M059J (cell line): ENCODE measurements at regions not wholly inside any gene's neighbourhood (a gene's known extent, or its start where the extent isn't known, plus 50 kb on each side); places are given as distances from the start of the nearest gene placed in this dataset.
"Not testable (repeated sequence)": the region's sequence is repeated elsewhere in the genome, so short reads cannot be mapped to it uniquely, and the experiment has no call there.

Source experiments
- DNase-seq: peaks from one replicate; pipeline ENCODE4 v3.0.0-alpha.2; 2012; ENCODE audit warnings: low read depth

DNA sequence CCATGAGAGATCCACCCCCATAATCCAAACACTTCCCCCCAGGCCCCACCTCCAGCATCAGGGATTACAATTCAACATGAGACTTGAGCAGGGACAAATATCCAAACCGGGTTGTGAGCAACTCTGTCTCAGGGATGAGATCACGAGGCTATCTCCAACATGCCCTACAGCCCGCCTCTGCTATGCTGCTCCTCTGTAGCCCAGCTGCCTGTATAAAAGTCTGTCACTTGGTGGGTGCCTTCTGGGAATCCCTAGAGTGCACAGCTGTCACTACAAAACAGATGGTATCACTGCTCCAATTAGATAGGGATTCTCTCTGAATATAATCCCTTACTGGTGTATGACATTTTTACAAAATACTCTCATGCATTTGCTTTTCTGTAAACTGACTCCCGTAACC lies 114.9 kb upstream of the NANOS1 start:
- no peak for DNase-seq

GRCh38 chr10:118915161-118915560 lies 114.4 kb upstream of the NANOS1 start:
- no peak for DNase-seq

DNA sequence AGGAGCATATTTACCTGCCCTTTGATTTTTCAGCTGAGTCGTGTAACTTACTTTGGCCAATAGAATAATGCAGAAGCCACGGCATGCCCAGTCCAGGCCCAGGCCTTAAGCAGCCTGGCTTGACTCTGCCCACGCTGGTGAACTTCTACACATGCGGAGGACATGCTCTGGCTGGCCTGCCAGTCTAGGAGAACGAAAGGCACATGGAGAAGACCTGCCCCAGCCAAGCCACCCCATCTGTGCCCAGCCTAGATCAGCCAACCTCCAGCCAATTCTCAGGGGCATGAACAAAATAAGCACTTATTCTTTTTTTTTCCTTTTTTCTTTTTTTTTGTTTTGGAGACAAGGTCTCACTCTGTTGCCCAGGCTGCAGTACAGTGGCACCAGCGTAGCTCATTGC lies 112.7 kb upstream of the NANOS1 start:
- no peak for DNase-seq

DNA sequence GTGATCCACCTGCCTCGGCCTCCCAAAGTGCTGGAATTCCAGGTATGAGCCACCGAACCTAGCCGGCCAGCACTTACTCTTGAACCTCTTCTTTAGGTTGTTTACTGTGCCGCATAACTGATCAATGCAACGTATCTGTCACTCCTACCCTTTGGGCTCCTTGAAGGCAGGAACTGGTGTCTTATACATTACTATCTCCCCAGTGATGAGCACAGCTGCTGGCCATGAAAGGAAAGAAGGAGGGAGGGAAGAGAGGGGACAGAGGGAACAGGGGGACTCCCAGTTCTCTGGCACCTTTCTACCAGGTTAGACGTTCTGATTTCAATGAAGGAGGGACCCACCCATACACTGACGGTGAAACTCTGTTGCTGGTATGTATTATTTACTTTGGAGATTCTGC lies 111.8 kb upstream of the NANOS1 start:
- DNase-seq: no peak

DNA sequence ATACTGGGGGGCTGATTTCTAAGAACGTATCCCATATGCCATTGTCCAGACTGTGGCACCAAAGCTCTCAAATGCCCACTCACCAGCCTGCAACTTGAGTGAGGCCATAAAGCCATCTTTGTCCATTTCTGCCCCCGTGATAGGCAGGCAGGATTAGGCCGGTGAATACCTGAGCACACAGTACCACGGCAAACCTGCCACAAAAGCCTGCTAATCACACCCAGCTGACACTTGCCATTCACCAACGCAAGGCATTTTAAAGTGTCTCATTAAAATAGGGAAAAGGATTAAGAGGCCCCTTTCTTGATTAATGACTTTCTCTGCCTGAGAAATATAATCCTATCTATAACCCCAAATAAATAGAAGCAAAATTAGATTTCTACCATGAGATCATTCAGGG lies 111.4 kb upstream of the NANOS1 start:
- DNase-seq: no peak

GRCh38 chr10:118918587-118918986 lies 110.9 kb upstream of the NANOS1 start:
- no peak for DNase-seq

DNA sequence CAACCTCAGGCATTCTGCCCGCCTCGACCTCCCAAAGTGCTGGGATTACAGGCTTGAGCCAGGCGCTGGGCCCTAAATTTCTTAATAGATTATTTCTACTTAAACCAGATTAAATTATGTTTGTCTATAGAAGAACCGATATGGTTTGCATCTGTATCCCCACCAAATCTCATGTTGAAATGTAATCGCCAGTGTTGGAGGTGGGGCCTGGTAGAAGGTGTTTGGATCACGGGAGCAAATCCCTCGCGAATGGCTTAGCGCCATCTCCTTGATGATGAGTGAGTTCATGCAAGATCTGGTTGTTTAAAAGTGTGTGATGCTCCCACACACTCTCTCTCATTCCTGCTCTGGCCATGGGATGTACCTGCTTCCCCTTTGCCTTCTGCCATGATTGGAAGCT lies 109.3 kb upstream of the NANOS1 start:
- DNase-seq: no peak

DNA sequence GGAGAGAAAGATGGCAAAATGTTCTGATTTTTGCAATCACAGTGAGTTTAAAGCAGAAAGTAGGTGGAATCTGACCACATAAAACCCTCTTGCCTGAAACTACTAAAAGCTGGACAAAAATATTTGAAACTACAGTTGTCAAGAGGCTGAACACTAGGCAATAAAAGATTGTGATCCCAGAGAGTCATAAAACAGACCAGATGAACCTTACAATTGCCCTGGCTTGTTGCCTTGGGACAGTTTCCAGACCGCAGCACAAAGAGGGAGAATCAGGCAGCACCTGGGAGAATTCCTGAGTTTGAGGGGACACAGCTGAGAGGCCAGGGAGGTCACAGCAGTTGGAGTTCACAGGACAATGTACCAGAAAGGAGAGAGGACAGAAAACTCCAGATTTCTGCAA lies 107.3 kb upstream of the NANOS1 start:
- DNase-seq: peak; percentile 76

DNA sequence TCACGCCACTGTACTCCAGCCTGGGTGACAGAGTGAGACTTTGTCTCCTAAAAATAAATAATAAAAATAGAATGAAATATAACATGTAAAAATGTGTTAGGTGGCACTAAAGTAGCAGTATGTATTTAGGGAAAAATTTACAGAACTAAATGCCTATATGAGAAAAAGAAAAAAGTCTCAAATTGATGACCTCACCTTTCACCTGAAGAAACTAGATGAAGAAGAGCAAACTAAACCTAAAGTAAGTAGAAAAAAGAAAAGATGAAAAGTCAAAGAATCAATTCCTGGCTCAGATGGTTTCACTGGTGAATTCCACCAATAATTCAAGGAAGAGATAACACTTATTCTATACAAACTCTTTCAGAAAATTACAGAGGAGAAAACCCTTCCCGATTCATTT lies 106.5 kb upstream of the NANOS1 start:
- no peak for DNase-seq

GRCh38 chr10:118924493-118924892 lies 105.0 kb upstream of the NANOS1 start:
- no peak for DNase-seq

- DNase-seq: no peak
Observed at GRCh38 chr10:118925404-118926071, 104.0 kb upstream of the NANOS1 start.

DNA sequence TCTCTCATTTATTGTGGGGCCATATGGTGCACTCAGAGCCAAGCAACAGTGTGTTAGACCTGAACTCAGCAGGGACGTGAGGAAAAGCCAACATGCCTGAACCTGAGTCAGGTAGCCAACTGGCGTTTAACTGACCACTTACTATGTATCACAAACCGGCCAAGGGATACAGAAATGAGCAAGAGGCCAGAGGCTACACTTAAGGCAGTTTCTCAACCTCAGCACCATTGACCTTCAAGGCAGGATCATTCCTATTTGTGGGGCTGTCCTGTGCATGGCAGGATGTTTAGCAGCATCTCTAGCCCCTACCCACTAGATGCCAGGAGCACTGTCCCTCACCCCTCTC lies 103.5 kb upstream of the NANOS1 start:
- DNase-seq: no peak

DNA sequence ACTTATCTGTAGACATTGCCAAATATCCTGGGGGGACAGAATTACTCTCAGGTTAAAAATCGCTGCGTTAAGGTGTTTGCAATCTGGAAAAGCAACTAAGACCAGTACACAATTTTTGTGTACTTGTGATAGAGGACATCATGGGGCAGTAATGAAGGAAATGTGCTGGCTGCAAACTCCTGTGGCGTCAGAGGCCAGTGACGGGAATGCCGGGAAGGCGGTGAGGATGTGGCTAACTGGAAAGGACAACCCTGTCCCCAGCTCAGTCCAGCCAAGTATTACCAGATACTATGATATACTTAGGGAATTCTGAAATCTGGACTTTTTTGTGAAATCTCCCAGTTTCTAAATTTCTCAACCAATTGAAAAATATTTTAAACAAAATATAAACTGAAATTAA lies 103.1 kb upstream of the NANOS1 start:
- DNase-seq: no peak

GRCh38 chr10:118926903-118927302 lies 102.6 kb upstream of the NANOS1 start:
- DNase-seq: no peak

- no peak for DNase-seq
Observed at GRCh38 chr10:118927321-118927720, 102.2 kb upstream of the NANOS1 start.

- no peak for DNase-seq
Observed at GRCh38 chr10:118930614-118931013, 98.9 kb upstream of the NANOS1 start.

- DNase-seq: no peak
Observed at GRCh38 chr10:118931436-118931835, 98.1 kb upstream of the NANOS1 start.

- DNase-seq: not testable (repeated sequence)
Observed at GRCh38 chr10:118932154-118932553, 97.4 kb upstream of the NANOS1 start.

GRCh38 chr10:118937226-118937625 lies 92.3 kb upstream of the NANOS1 start:
- no peak for DNase-seq

GRCh38 chr10:118939211-118940007 lies 90.1 kb upstream of the NANOS1 start:
- peak; percentile 42 for DNase-seq

GRCh38 chr10:118940386-118940785 lies 89.1 kb upstream of the NANOS1 start:
- peak; percentile 62 for DNase-seq

DNA sequence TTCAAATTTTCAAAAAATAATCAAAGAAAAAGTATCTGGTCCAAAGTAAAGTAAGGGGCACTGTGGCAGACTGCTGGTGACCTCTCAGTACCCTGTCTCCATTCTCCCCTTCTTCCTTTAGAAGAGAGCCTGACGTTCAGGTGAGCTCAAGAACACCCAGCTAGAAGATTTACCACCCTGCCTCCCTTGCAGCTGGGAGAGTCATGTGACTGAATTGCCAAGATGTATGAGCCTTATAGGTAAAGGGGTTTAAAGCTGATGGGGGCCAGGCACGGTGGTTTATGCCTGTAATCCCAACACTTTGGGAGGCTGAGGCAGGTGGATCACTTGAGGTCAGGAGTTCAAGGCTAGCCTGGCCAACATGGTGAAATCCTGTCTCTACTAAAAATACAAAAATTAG lies 86.3 kb upstream of the NANOS1 start:
- no peak for DNase-seq

DNA sequence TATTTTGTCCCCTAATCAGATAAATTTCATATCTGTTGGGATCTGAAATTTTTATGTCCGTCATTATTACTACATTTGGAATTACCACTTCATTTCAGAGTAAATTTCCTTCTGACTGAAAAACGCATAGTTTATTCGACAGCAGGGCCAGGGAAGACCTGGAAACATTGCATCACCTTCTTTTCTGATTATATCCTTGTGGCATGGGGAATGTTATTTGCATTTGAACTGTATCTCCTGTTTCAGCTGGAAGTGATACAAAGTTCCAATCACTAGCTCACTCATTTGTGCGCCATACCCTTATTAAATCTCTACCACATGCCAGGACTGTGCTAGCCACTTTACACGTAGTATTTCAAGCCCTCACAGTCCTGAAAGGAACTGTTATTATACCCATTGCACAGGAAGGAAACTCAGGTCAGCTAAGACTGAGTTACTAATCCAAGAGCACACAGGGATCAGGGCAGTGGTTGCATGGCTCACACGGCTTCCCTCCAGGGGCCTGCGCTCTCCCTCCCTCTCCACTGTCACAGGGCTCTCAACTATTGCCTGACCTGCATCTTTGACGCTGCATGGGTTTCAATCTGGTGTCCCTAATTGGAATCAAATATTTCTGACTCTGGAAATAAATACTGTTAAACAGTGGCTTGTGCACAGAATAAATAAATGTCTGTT lies 84.4 kb upstream of the NANOS1 start:
- no peak for DNase-seq
